Lower leg skin (tissue), 4 donors: ENCODE measurements at regions not wholly inside any gene's neighbourhood (a gene's known extent, or its start where the extent isn't known, plus 50 kb on each side); places are given as distances from the start of the nearest gene placed in this dataset.

Source experiments
- DNase-seq, 2 donors: peaks; one replicate each; pipeline ENCODE4 v3.0.0-alpha.2; 2019; ENCODE audit warnings: low spot score in 2 of 2
- H3K4me3 ChIP-seq: fragments of 200-600 bp; sonication (generic); 2 replicates; pipeline ENCODE4 v1.5.1; 2017; ENCODE audit warnings: mild to moderate bottlenecking, low read depth; ENCODE audit not compliant: poor library complexity, severe bottlenecking
- CTCF ChIP-seq, 3 donors: fragments of 450-650 bp; IDR thresholded peaks; one replicate each; pipeline ENCODE4 v1.5.1; 2016; ENCODE audit warnings: antibody characterized with exemption in 3 of 3, mild to moderate bottlenecking in 3 of 3, moderate library complexity in 2 of 3
- POLR2A ChIP-seq, 2 donors: fragments of 450-650 bp; IDR thresholded peaks; one replicate each; pipeline ENCODE4 v1.6.1; 2016 to 2017; ENCODE audit warnings: antibody characterized with exemption in 2 of 2, mild to moderate bottlenecking in 1 of 2, moderate library complexity in 1 of 2
- WGBS, 2 donors: methylation state at CpG; one replicate each; pipeline ENCODE4 v1.1.5; 2018; 5-methylcytosine and 5-hydroxymethylcytosine counted together
- intact Hi-C: fragments of 100-400 bp; cut with DNase I; formaldehyde crosslinking; loops from one replicate; pipeline ENCODE4 v1.15.0; 2023; ENCODE audit warnings: low total_unique reads

GRCh38 chr3:160115387-160115786 is 109.8 kb upstream of the C3orf80 start:
- intact Hi-C loops = no loop called here
- DNase-seq = no peak
- 73 to 76% methylated on average over 2 of the region's 2 CpGs for WGBS, 2 donors
- TF ChIP-seq POLR2A (IDR thresholded peaks at IDR 0.05) = no peak
- TF ChIP-seq CTCF (IDR thresholded peaks at IDR 0.05) = no peak
- no peak overlapping the region for H3K4me3 ChIP-seq

GRCh38 chr3:160124224-160124623 is 101.0 kb upstream of the C3orf80 start:
- intact Hi-C loops = no loop called here
- TF ChIP-seq CTCF (IDR thresholded peaks at IDR 0.05) (no peak), POLR2A (IDR thresholded peaks at IDR 0.05) (no peak)
- H3K4me3 ChIP-seq = no peak overlapping the region
- DNase-seq = no peak

- 24 to 29% methylated on average over 2 of the region's 2 CpGs for WGBS, 2 donors
- no peak overlapping the region for H3K4me3 ChIP-seq
- TF ChIP-seq POLR2A (IDR thresholded peaks at IDR 0.05) = no peak
- no peak for TF ChIP-seq CTCF (IDR thresholded peaks at IDR 0.05)
- no peak for DNase-seq
- intact Hi-C loops = no loop called here
Measured at GRCh38 chr3:160125258-160125657, 100.0 kb upstream of the C3orf80 start.

GRCh38 chr3:160126051-160126450 is 99.2 kb upstream of the C3orf80 start:
- intact Hi-C loops = no loop called here
- no peak overlapping the region for H3K4me3 ChIP-seq
- WGBS, 2 donors = 55 to 67% methylated on average over 4 of the region's 4 CpGs
- TF ChIP-seq POLR2A (IDR thresholded peaks at IDR 0.05) = no peak
- no peak for TF ChIP-seq CTCF (IDR thresholded peaks at IDR 0.05)
- no peak for DNase-seq

- no peak overlapping the region for H3K4me3 ChIP-seq
- WGBS, 2 donors = 79 to 90% methylated on average over 4 of the region's 4 CpGs
- no peak for TF ChIP-seq POLR2A (IDR thresholded peaks at IDR 0.05)
- no peak for TF ChIP-seq CTCF (IDR thresholded peaks at IDR 0.05)
- DNase-seq = no peak
- intact Hi-C loops = no loop called here
Measured at GRCh38 chr3:160126761-160127160, 98.5 kb upstream of the C3orf80 start.

GRCh38 chr3:160127308-160127707 is 97.9 kb upstream of the C3orf80 start:
- WGBS, 2 donors = 73 to 82% methylated on average over 3 of the region's 3 CpGs
- TF ChIP-seq POLR2A (IDR thresholded peaks at IDR 0.05) = no peak
- TF ChIP-seq CTCF (IDR thresholded peaks at IDR 0.05) = no peak
- intact Hi-C loops = no loop called here
- H3K4me3 ChIP-seq = no peak overlapping the region
- DNase-seq = no peak
